ENCODE measurements at regions not wholly inside any gene's neighbourhood (a gene's known extent, or its start where the extent isn't known, plus 50 kb on each side); places are given as distances from the start of the nearest gene placed in this dataset.

- no peak for DNase-seq
Observed at GRCh38 chr5:37900692-37901091, 60.9 kb upstream of the GDNF start.

- no peak for DNase-seq
Observed at GRCh38 chr5:37899037-37899436, 59.2 kb upstream of the GDNF start.

- no peak for DNase-seq
Observed at GRCh38 chr5:37896159-37896558, 56.3 kb upstream of the GDNF start.

GRCh38 chr5:37893434-37894134 is 53.7 kb upstream of the GDNF start:
- no peak for DNase-seq

GRCh38 chr5:37892586-37892985 is 52.7 kb upstream of the GDNF start:
- no peak for DNase-seq

- DNase-seq: no peak
Observed at GRCh38 chr5:37891832-37892231, 52.0 kb upstream of the GDNF start.

GRCh38 chr5:37889612-37890317 is 49.9 kb upstream of the GDNF start:
- DNase-seq: no peak
